Tibial nerve (tissue), 3 donors: ENCODE measurements at regions not wholly inside any gene's neighbourhood (a gene's known extent, or its start where the extent isn't known, plus 50 kb on each side); places are given as distances from the start of the nearest gene placed in this dataset.

Experiments used
- POLR2A ChIP-seq, 2 donors: fragments of 450-650 bp; IDR thresholded peaks; one replicate each; pipeline ENCODE4 v1.6.1; 2017; ENCODE audit warnings: antibody characterized with exemption in 2 of 2, mild to moderate bottlenecking in 2 of 2, moderate library complexity in 2 of 2
- TF ChIP-seq, protein P1 (sequence below), 5 experiments: fragments of 200-600 bp in 3 of 5; fragments of 450-650 bp in 2 of 5; sonication (generic) in 3 of 5; IDR thresholded peaks; one replicate each; pipeline ENCODE4 v1.5.1; 2016 to 2019; ENCODE audit warnings: antibody characterized with exemption in 5 of 5, mild to moderate bottlenecking in 3 of 5, moderate library complexity in 2 of 5

DNA sequence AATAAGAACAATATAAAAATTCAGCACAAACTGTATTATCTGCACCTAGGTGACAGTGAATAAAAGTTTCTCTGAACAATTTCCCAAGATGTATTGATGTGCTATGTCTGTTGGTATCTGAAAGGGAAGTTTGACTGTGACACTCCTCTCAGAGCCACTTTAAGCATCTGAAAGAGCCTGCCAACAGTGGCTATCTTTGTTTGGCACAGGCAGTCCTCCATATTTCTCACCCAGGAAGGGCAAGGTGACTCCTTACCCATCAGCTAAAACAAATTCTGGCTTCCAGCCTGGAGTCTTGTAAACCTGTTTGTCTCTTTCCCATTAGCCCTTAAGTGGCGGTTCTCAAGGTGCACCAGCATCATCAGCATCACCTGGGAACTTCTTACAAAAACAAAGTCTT is 122.4 kb upstream of the VGLL2 start:
- TF ChIP-seq, protein P1, sequence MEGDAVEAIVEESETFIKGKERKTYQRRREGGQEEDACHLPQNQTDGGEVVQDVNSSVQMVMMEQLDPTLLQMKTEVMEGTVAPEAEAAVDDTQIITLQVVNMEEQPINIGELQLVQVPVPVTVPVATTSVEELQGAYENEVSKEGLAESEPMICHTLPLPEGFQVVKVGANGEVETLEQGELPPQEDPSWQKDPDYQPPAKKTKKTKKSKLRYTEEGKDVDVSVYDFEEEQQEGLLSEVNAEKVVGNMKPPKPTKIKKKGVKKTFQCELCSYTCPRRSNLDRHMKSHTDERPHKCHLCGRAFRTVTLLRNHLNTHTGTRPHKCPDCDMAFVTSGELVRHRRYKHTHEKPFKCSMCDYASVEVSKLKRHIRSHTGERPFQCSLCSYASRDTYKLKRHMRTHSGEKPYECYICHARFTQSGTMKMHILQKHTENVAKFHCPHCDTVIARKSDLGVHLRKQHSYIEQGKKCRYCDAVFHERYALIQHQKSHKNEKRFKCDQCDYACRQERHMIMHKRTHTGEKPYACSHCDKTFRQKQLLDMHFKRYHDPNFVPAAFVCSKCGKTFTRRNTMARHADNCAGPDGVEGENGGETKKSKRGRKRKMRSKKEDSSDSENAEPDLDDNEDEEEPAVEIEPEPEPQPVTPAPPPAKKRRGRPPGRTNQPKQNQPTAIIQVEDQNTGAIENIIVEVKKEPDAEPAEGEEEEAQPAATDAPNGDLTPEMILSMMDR (IDR thresholded peaks at IDR 0.05): no peak
- no peak for TF ChIP-seq POLR2A (IDR thresholded peaks at IDR 0.05)
